ENCODE measurements at regions not wholly inside any gene's neighbourhood (a gene's known extent, or its start where the extent isn't known, plus 50 kb on each side); places are given as distances from the start of the nearest gene placed in this dataset.

DNA sequence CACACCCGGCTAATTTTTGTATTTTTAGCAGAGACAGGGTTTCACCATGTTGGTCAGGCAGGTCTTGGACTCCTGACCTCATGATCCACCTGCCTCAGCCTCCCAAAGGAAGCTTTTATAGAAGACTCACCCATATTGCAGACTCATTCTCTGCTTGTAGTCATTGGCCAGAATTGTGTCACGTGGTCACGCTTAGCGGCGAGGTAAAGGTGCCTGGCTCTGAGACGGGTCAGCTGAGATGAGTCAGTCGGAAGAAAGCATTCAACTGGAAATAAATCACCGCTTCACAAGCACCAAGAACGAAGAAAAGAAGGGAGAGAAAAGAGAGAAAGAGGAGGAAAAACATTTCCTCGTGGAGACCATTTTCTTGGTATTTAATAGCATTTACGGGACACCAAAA, 218.8 kb upstream of the NOCT start:
- TF ChIP-seq EZH2 (IDR thresholded peaks at IDR 0.05; ENCODE audit: borderline replicate concordance, low read depth, low read length, severe bottlenecking) (no peak), POLR2AphosphoS5 (IDR thresholded peaks at IDR 0.05; ENCODE audit: insufficient read depth, low read depth, low read length) (no peak), CTCF (IDR thresholded peaks at IDR 0.05; ENCODE audit: extremely low read depth in 1 of 2, insufficient read depth in 1 of 2, low read depth in 1 of 2, low read length in 2 of 2) (no peak), POLR2A (IDR thresholded peaks at IDR 0.05; ENCODE audit: low read depth, low read length) (no peak), FOS (IDR thresholded peaks at IDR 0.05; ENCODE audit: borderline replicate concordance, insufficient read depth, low read length) (no peak), MYC (IDR thresholded peaks at IDR 0.05; ENCODE audit: low read depth, low read length) (no peak), JUN (IDR thresholded peaks at IDR 0.05; ENCODE audit: borderline replicate concordance, insufficient read depth, insufficient read length, low read depth) (no peak), GATA2 (IDR thresholded peaks at IDR 0.05; ENCODE audit: insufficient read depth, insufficient read length, low read depth, low read length) (no peak)
- TF ChIP-seq, protein P1, sequence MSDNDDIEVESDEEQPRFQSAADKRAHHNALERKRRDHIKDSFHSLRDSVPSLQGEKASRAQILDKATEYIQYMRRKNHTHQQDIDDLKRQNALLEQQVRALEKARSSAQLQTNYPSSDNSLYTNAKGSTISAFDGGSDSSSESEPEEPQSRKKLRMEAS (IDR thresholded peaks at IDR 0.05; ENCODE audit: insufficient read depth, insufficient read length) = no peak
